Heart left ventricle (tissue), 13 donors: ENCODE measurements at regions not wholly inside any gene's neighbourhood (a gene's known extent, or its start where the extent isn't known, plus 50 kb on each side); places are given as distances from the start of the nearest gene placed in this dataset.

Source experiments
- CTCF ChIP-seq, 12 donors: fragments of 200-600 bp; sonication (generic) in 4 of 12; IDR thresholded peaks; one replicate each; pipeline versions ENCODE4 v1.5.0 to v1.8.0; 2018 to 2022; ENCODE audit warnings: antibody characterized with exemption in 12 of 12, mild to moderate bottlenecking in 5 of 12
- POLR2A ChIP-seq, 2 donors: fragments of 450-650 bp; IDR thresholded peaks; one replicate each; pipeline ENCODE4 v1.6.1; 2017; ENCODE audit warnings: antibody characterized with exemption in 2 of 2, mild to moderate bottlenecking in 2 of 2, moderate library complexity in 2 of 2
- donor health status: ischemic (EF 13 %, LVEDD 7.1; RV severe dilation, severe dysfunction).
- donor health status: DM: no; HTN: yes; CAD: no.
- donor health status: DM: no; HTN: no; CAD: no.
- donor health status: ischemic (EF 25% LVEDD 6.9; RV normal size, moderate dysfunction).
- donor health status: ischemic (EF 25% LVEDD 5.7; RV mildly dilated, moderate dysfunction).
- donor health status: ischemic (EF 35%, LVEDD 5.7; RV mildly dilated, moderate dysfunction).
- donor health status: nonischemic (EF 11% LVEDD 7.7; RV severe dilation, severe dysfunction).
- donor health status: DM: yes; HTN: yes; CAD: no.
- donor health status: PGD.
- donor health status: ischemic (EF 29% LVEDD 5.4; RV normal size, mild dysfunction).
- donor health status: nonischemic (EF 23%, LVEDD 6.1; RV moderate dilation, normal function).

DNA sequence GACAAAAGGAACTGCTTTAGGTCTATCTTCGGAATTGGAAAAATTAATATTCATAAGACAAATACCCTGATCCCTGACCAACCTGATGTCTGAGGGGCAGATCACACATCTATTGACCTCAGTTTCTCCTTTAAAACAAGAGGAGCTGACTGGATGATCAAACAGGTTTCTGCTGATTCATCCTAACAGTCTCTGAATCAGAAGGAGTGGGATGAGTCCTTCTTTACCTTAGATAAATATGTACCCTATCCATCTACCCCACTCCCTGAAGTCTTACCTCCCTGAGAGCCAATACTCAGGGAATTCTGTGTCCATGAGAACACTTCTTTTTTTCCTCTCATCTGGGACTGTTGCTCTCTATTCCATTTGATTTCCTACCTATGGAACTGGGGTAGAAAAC lies 80.3 kb upstream of the CRHR1 start:
- no peak for TF ChIP-seq CTCF (IDR thresholded peaks at IDR 0.05)
- TF ChIP-seq POLR2A (IDR thresholded peaks at IDR 0.05) = no peak
